ENCODE measurements at regions not wholly inside any gene's neighbourhood (a gene's known extent, or its start where the extent isn't known, plus 50 kb on each side); places are given as distances from the start of the nearest gene placed in this dataset.

- no peak overlapping the region for H3K4me3 ChIP-seq (ENCODE audit: low read depth, low read length)
- TF ChIP-seq, protein P1, sequence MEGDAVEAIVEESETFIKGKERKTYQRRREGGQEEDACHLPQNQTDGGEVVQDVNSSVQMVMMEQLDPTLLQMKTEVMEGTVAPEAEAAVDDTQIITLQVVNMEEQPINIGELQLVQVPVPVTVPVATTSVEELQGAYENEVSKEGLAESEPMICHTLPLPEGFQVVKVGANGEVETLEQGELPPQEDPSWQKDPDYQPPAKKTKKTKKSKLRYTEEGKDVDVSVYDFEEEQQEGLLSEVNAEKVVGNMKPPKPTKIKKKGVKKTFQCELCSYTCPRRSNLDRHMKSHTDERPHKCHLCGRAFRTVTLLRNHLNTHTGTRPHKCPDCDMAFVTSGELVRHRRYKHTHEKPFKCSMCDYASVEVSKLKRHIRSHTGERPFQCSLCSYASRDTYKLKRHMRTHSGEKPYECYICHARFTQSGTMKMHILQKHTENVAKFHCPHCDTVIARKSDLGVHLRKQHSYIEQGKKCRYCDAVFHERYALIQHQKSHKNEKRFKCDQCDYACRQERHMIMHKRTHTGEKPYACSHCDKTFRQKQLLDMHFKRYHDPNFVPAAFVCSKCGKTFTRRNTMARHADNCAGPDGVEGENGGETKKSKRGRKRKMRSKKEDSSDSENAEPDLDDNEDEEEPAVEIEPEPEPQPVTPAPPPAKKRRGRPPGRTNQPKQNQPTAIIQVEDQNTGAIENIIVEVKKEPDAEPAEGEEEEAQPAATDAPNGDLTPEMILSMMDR (IDR thresholded peaks at IDR 0.05; ENCODE audit: low read depth, low read length), result no peak
These were observed 135.9 kb downstream of the SLC30A10 start for GRCh38 chr1:219792337-219793021.

DNA sequence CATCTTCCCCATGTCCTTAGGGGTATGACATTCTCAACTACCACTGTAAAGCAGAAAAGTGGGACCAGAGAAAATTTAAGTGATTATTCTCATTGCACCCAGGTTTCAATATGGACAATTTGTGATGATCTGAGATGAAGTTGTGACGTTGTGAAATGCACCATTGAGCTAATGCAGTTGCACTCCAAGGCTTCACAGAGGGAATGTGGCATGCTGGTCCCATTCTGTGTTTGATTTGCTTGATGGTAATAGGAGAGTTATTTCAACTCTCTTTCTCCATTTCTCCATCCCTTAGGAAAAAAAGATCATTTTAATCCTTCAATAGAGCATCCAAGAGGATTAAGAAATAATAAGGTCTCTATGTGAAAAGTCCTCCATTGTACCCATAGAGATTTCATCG, 136.6 kb downstream of the SLC30A10 start:
- TF ChIP-seq, protein P1 (IDR thresholded peaks at IDR 0.05; ENCODE audit: low read depth, low read length), result no peak
- no peak overlapping the region for H3K4me3 ChIP-seq (ENCODE audit: low read depth, low read length)

DNA sequence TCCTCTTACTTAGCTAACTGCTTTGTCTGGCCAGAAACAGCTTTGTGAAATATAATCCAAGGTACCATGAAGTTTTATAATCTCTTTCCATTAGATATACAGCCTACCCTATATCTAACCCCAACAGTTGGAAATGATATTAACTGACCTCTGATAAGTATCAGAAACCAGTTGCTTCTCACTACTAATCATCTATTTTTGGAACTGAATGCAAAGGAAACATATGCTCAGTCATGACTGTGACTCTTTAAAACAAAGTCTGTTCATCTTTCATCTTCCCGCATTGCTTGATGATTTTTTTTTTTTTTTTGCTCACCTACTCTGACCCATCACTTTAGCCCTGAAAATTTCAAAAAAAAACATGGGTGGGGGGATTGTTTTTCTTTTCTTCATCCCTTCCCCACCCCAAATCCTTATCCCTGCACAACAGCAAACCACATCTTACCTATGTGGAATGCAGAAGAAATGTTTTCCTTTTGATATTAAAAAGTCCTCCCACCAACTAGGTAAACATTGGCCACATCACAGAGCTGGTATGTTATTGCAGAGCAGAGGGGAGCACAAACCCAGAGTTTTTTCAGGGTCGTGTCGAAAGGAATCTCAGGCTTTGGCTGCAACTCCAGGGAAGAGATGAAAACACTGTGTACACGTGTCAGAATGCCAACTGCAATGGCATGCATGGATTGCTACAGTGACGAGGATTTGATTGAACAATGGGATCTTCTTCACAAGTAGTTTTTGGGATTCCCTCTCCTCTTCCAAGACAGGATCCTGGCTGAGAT, 137.3 kb downstream of the SLC30A10 start:
- TF ChIP-seq, protein P1 (IDR thresholded peaks at IDR 0.05; ENCODE audit: low read depth, low read length), result no peak
- no peak overlapping the region for H3K4me3 ChIP-seq (ENCODE audit: low read depth, low read length)

DNA sequence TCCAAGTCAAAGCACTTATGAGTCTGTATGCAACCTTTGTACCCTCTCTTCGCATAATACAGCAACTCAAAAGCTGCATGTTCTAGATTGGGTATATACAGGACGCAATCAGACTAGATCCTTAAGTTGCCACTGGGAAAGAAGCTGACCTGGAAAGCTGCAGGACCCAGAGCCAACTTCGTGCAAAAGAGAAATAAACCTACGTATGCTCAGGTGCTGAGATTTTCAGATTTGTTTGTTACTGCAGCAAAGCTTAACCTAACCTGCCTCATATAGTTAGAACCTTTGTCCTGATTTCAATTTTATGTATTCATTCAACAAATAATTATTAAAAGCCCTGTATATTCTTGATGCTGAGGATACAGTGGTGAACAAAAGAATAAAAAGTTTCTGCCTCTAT, 139.7 kb downstream of the SLC30A10 start:
- no peak overlapping the region for H3K4me3 ChIP-seq (ENCODE audit: low read depth, low read length)
- TF ChIP-seq, protein P1 (IDR thresholded peaks at IDR 0.05; ENCODE audit: low read depth, low read length), result no peak

- no peak overlapping the region for H3K4me3 ChIP-seq (ENCODE audit: low read depth, low read length)
- TF ChIP-seq, protein P1 (IDR thresholded peaks at IDR 0.05; ENCODE audit: low read depth, low read length), result no peak
These were observed 140.3 kb downstream of the SLC30A10 start for GRCh38 chr1:219788091-219788490.

DNA sequence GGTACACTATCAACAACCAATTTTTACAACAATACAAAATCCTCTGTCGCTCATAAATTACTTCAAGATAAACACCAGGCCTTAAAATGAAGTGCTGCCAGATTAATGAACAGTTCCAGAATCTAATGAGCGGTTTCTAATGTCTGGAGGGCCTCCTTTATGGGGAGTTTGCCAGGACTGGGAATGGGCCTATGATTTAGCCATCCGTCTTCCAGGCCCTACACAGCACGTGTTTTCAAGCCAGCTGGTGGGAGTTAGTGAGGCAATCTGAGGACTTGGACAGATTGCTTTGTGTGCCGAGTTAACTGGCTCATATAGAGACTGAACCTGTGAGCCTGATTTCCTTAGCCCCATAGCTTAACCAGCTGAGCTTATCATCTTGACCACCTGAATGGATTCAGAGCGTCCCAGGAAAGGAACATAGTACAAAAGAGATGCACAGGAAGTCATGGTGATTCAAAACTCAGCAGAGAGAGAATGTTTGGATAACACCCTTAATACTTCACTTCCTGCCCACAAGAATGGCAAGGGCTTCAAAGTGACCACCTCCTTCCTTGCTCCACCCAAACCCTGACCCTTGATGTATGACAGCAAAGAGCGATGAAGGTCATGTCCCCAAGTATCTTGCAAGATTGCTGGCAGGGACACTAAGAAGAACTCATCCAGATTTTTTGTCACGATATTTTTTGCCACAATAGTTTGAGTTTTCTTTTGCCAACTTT, 143.5 kb downstream of the SLC30A10 start:
- no peak overlapping the region for H3K4me3 ChIP-seq (ENCODE audit: low read depth, low read length)
- TF ChIP-seq, protein P1 (IDR thresholded peaks at IDR 0.05; ENCODE audit: low read depth, low read length), result no peak
